Coronary artery (tissue), 2 donors: ENCODE measurements at regions not wholly inside any gene's neighbourhood (a gene's known extent, or its start where the extent isn't known, plus 50 kb on each side); places are given as distances from the start of the nearest gene placed in this dataset.

ENCODE experiments used
- DNase-seq: peaks from one replicate; pipeline ENCODE4 v3.0.0-alpha.2; 2017; ENCODE audit warnings: low spot score
- H3K27ac ChIP-seq, 2 donors: fragments of 200-600 bp; sonication (generic); one replicate each; pipeline ENCODE4 v1.5.1; 2016 to 2019
- H3K4me3 ChIP-seq: fragments of 200-600 bp; sonication (generic); 2 replicates; pipeline ENCODE4 v1.5.1; 2016; ENCODE audit warnings: mild to moderate bottlenecking, moderate library complexity
- CTCF ChIP-seq: fragments of 200-600 bp; sonication (generic); IDR thresholded peaks from one replicate; pipeline ENCODE4 v1.5.1; 2019; ENCODE audit warnings: antibody characterized with exemption

GRCh38 chr3:40613306-40613705 lies 88.5 kb downstream of the ZNF621 start:
- H3K27ac ChIP-seq, result no peak overlapping the region
- no peak for TF ChIP-seq CTCF
- DNase-seq, result no peak
- no peak overlapping the region for H3K4me3 ChIP-seq

GRCh38 chr3:40615110-40615915 lies 90.6 kb downstream of the ZNF621 start:
- no peak overlapping the region for H3K27ac ChIP-seq
- H3K4me3 ChIP-seq, result peak overlapping the region; percentile 42
- no peak for DNase-seq
- no peak for TF ChIP-seq CTCF

- no peak for DNase-seq
- peak overlapping the region; percentile 42 for H3K4me3 ChIP-seq
- H3K27ac ChIP-seq, result no peak overlapping the region
- TF ChIP-seq CTCF, result no peak
Observed at GRCh38 chr3:40615918-40616819, 91.4 kb downstream of the ZNF621 start.

GRCh38 chr3:40617084-40617483 lies 92.3 kb downstream of the ZNF621 start:
- no peak overlapping the region for H3K27ac ChIP-seq
- no peak overlapping the region for H3K4me3 ChIP-seq
- no peak for DNase-seq
- TF ChIP-seq CTCF, result no peak

GRCh38 chr3:40618158-40618557 lies 93.4 kb downstream of the ZNF621 start:
- Histone ChIP-seq H3K4me3 (no peak overlapping the region), H3K27ac (no peak overlapping the region)
- no peak for TF ChIP-seq CTCF
- DNase-seq, result no peak

- no peak overlapping the region for H3K27ac ChIP-seq
- no peak overlapping the region for H3K4me3 ChIP-seq
- no peak for TF ChIP-seq CTCF
- no peak for DNase-seq
Observed at GRCh38 chr3:40620151-40620550, 95.4 kb downstream of the ZNF621 start.
